ENCODE measurements at regions not wholly inside any gene's neighbourhood (a gene's known extent, or its start where the extent isn't known, plus 50 kb on each side); places are given as distances from the start of the nearest gene placed in this dataset.

DNA sequence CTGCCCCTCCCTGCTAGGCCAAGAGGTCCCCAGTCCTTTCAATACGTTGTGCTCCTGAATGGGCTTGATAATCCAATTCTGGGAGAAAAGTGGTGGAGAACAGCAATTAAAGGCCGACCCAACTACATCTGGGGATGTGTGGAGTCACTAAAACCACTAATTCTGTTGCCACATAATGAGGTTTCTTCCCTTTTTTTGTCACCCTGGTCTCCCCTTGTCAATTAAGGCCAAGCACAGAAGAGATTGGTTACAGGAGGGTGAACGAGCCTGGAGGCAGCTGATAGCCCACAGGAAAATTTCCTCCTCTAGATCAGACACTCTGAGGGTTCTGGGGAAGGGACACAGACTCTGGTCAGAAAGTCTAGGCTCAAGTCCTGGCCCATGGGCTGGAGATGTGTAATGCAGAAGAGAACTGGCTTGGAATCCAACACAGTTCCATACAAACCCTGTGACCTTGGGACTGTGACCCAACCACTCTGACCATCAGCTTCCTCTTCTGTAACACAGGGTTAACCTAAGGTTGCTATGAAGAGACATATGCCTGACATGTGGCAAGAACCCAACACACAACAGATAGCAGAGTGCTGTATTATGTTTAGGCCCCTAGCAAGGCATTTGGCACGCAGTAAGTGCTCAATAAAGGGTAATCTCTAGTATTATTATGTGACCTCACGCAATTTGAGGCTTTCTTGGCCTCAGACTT is 146.4 kb downstream of the CHST1 start:
- peaks cover 4% of the 10 kb centered on the region for H3K9me3 Mint-ChIP-seq
- no peaks in the 10 kb centered on the region for H3K36me3 Mint-ChIP-seq (ENCODE audit: low read depth)
- H3K4me1 Mint-ChIP-seq: no peaks in the 10 kb centered on the region
- H3K27ac Mint-ChIP-seq (ENCODE audit: unreplicated experiment): no peak overlapping the region
- no peak for DNase-seq (ENCODE audit: low read depth, low spot score)
- no peak overlapping the region for H3K4me3 Mint-ChIP-seq
- TF ChIP-seq, protein P1, sequence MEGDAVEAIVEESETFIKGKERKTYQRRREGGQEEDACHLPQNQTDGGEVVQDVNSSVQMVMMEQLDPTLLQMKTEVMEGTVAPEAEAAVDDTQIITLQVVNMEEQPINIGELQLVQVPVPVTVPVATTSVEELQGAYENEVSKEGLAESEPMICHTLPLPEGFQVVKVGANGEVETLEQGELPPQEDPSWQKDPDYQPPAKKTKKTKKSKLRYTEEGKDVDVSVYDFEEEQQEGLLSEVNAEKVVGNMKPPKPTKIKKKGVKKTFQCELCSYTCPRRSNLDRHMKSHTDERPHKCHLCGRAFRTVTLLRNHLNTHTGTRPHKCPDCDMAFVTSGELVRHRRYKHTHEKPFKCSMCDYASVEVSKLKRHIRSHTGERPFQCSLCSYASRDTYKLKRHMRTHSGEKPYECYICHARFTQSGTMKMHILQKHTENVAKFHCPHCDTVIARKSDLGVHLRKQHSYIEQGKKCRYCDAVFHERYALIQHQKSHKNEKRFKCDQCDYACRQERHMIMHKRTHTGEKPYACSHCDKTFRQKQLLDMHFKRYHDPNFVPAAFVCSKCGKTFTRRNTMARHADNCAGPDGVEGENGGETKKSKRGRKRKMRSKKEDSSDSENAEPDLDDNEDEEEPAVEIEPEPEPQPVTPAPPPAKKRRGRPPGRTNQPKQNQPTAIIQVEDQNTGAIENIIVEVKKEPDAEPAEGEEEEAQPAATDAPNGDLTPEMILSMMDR (conservative IDR thresholded peaks at IDR 0.05): no peak
- peaks cover 4% of the 10 kb centered on the region for H3K27me3 Mint-ChIP-seq (ENCODE audit: low read depth)

DNA sequence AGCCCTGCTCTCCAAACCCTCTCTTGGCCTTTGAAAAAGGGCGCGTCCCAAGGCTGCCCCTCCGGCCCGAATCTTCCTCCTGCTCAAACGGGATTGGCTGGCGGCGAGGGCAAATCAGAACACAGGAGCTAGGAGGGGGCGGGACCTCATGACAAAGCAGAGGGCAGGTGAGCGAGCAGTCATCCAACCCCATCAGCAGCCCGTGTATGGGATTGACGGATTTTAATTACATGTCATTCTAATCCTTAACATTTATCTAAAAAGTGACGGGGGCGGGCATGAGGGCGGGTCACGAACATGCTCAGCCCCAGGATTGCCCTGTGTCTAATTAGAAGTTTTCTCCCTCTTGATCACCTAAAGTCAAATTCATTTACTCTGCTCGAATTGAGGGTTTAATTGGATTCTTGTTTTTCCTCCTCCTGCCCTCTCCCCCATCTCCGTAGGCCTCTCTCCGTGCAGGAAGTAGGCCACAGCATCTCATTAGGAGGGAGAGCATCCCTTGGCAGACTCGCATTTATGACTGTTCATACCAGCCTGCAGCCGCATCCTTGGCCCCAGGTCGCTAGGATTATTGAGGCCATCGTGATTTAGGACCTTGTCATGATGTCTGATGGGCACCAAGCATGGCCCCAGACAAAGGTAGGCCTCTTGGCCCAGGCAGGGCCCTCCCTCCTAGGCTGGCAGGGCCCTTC is 147.1 kb downstream of the CHST1 start:
- peaks cover 4% of the 10 kb centered on the region for H3K27me3 Mint-ChIP-seq (ENCODE audit: low read depth)
- TF ChIP-seq, protein P1 (conservative IDR thresholded peaks at IDR 0.05): no peak
- peaks cover 4% of the 10 kb centered on the region for H3K9me3 Mint-ChIP-seq
- no peak overlapping the region for H3K4me3 Mint-ChIP-seq
- H3K36me3 Mint-ChIP-seq (ENCODE audit: low read depth): no peaks in the 10 kb centered on the region
- H3K4me1 Mint-ChIP-seq: no peaks in the 10 kb centered on the region
- peak overlapping the region; percentile 9 for H3K27ac Mint-ChIP-seq (ENCODE audit: unreplicated experiment)
- DNase-seq (ENCODE audit: low read depth, low spot score): no peak

DNA sequence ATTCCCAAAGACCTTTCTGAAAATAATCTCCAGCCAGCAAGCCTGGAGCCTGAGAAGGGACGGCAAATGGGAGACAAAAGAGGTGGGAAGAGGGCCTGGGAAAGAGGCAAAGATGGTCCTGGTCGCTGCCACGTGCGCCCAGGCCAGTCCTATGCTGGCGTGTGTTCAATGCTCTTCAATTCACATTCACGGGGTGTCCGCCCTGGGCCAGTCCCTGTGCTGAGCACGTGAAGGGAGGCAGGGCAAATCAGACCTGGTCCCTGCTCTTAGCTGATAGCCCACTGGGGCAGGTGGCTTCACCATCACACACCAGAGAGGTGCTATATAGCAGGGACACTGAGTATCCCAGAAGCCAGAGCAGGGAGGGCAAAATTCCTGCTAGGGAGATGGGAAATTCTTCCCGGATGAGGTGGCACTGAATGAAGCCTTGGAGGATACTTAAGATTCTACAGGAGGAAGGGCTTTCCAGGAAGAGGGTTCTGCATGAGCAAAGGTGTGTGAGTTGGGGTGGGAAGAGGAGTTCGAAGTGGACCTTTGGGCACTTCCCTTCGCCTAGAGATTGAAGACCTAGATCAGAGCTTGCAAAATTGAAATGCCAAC is 148.2 kb downstream of the CHST1 start:
- no peaks in the 10 kb centered on the region for H3K9me3 Mint-ChIP-seq
- no peak for DNase-seq (ENCODE audit: low read depth, low spot score)
- no peaks in the 10 kb centered on the region for H3K4me1 Mint-ChIP-seq
- no peaks in the 10 kb centered on the region for H3K36me3 Mint-ChIP-seq (ENCODE audit: low read depth)
- peaks cover 4% of the 10 kb centered on the region for H3K27me3 Mint-ChIP-seq (ENCODE audit: low read depth)
- TF ChIP-seq, protein P1 (conservative IDR thresholded peaks at IDR 0.05): no peak
- H3K27ac Mint-ChIP-seq (ENCODE audit: unreplicated experiment): no peak overlapping the region
- no peak overlapping the region for H3K4me3 Mint-ChIP-seq

DNA sequence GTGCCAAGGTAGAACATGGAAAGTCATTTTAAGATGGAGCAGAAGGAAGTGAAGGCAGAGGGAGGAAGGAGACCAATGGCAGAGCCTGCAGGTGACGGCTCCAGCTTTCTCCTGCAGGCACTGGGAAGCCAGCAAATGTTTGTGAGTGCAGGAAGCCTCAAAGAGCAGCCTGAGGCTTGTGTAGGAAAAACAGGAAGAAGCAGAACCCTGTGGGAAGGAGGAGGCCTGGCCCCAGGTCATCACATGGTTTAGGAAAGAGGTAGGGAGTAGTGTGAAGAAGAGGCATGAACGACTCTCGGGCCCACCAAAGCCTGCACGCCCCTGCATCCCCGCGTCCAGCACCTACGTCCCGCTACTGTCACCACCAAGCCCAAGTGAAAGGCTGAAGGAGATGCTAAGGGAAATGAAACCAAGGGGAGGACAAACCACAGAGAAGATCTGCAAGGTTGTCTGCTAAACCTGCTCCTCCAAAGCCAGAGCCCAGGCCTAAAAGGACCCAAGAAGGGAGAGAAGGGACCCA is 151.5 kb downstream of the CHST1 start:
- Mint-ChIP-seq H3K4me3 (no peak overlapping the region), H3K27me3 (ENCODE audit: low read depth) (peaks cover 3% of the 10 kb centered on the region), H3K27ac (ENCODE audit: unreplicated experiment) (no peak overlapping the region), H3K9me3 (no peaks in the 10 kb centered on the region), H3K36me3 (ENCODE audit: low read depth) (no peaks in the 10 kb centered on the region), H3K4me1 (no peaks in the 10 kb centered on the region)
- TF ChIP-seq, protein P1 (conservative IDR thresholded peaks at IDR 0.05): no peak
- DNase-seq (ENCODE audit: low read depth, low spot score): no peak

DNA sequence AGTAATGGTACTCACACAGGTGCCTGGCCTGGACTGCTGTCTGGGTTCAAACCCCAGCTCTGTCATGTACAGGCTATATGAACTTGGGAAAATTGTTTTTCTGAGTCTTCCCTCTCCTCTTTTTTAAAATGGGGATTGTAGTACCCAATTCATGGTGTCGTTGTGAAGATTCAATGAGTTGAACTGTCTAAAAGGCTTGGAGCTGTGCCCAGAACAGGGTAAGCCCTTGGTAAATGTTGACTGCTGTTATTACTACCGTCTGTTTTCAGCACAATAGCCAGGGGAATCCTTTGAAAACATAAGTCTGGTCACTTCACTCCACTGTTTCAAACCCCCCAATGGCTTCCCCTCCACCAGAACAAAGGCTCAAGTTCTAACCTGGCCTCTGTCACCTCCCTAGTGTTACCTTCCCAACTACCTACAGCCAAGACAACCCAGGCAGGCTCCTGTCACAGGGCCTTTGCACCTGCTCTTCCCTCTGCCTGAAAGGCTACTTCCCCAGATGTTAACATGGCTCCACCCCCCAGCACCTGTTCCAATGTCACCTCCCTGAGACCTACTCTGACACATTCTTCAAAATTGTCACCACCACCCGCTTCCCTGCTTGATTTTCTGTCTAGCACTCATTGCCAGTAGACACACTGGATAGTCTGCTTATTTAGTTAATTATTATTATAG is 152.8 kb downstream of the CHST1 start:
- no peak for DNase-seq (ENCODE audit: low read depth, low spot score)
- no peak overlapping the region for H3K4me3 Mint-ChIP-seq
- H3K27me3 Mint-ChIP-seq (ENCODE audit: low read depth): peaks cover 3% of the 10 kb centered on the region
- H3K27ac Mint-ChIP-seq (ENCODE audit: unreplicated experiment): no peak overlapping the region
- H3K9me3 Mint-ChIP-seq: no peaks in the 10 kb centered on the region
- TF ChIP-seq, protein P1 (conservative IDR thresholded peaks at IDR 0.05): no peak
- H3K36me3 Mint-ChIP-seq (ENCODE audit: low read depth): no peaks in the 10 kb centered on the region
- H3K4me1 Mint-ChIP-seq: no peaks in the 10 kb centered on the region
